WERI-Rb-1 (cell line): ENCODE measurements at regions not wholly inside any gene's neighbourhood (a gene's known extent, or its start where the extent isn't known, plus 50 kb on each side); places are given as distances from the start of the nearest gene placed in this dataset.

ENCODE experiments used
- DNase-seq: peaks from one replicate; pipeline ENCODE4 v3.0.0-alpha.2; 2020
- H3K27ac ChIP-seq: fragments of 250-450 bp; sonication (Bioruptor Pico); 2 replicates; pipeline ENCODE4 v1.5.1; 2020; ENCODE audit warnings: mild to moderate bottlenecking, moderate library complexity
- H3K27me3 ChIP-seq: fragments of 250-450 bp; sonication (Bioruptor Pico); 2 replicates; pipeline ENCODE4 v1.5.1; 2021; ENCODE audit warnings: mild to moderate bottlenecking, low read depth, moderate library complexity; ENCODE audit not compliant: insufficient read depth, severe bottlenecking
- H3K36me3 ChIP-seq: fragments of 250-450 bp; sonication (Bioruptor Pico); 2 replicates; pipeline ENCODE4 v1.5.1; 2020; ENCODE audit warnings: mild to moderate bottlenecking, moderate library complexity
- H3K4me3 ChIP-seq: 2 replicates; pipeline ENCODE4 v1.5.1; 2011; ENCODE audit warnings: low read depth, mild to moderate bottlenecking, control low read depth, low read length
- H3K9me3 ChIP-seq: fragments of 250-450 bp; sonication (Bioruptor Pico); 2 replicates; pipeline ENCODE4 v1.5.1; 2021; ENCODE audit warnings: mild to moderate bottlenecking, moderate library complexity; ENCODE audit not compliant: severe bottlenecking
- CTCF ChIP-seq: IDR thresholded peaks from 2 replicates; pipeline ENCODE4 v1.5.1; 2011; ENCODE audit warnings: low read depth, mild to moderate bottlenecking, control low read depth, inconsistent platforms, low read length

GRCh38 chr17:70370816-70371215 is 201.5 kb downstream of the KCNJ2 start:
- H3K36me3 ChIP-seq: no peaks in the 10 kb centered on the region
- H3K4me3 ChIP-seq: no peak overlapping the region
- no peak overlapping the region for H3K27ac ChIP-seq
- no peaks in the 10 kb centered on the region for H3K9me3 ChIP-seq
- TF ChIP-seq CTCF: no peak
- H3K27me3 ChIP-seq: no peaks in the 10 kb centered on the region
- no peak for DNase-seq

- no peak overlapping the region for H3K27ac ChIP-seq
- no peaks in the 10 kb centered on the region for H3K27me3 ChIP-seq
These were observed 204.0 kb downstream of the KCNJ2 start for GRCh38 chr17:70373369-70373768.

GRCh38 chr17:70374496-70374895 is 205.2 kb downstream of the KCNJ2 start:
- no peak overlapping the region for H3K27ac ChIP-seq
- no peaks in the 10 kb centered on the region for H3K9me3 ChIP-seq
- no peaks in the 10 kb centered on the region for H3K36me3 ChIP-seq
- no peak for TF ChIP-seq CTCF
- no peak for DNase-seq
- no peak overlapping the region for H3K4me3 ChIP-seq
- H3K27me3 ChIP-seq: no peaks in the 10 kb centered on the region

More at GRCh38 chr17:70373369-70373768, 204.0 kb downstream of the KCNJ2 start:
- H3K4me3 ChIP-seq: no peak overlapping the region
- no peaks in the 10 kb centered on the region for H3K9me3 ChIP-seq
- TF ChIP-seq CTCF: no peak
- H3K36me3 ChIP-seq: no peaks in the 10 kb centered on the region
- DNase-seq: no peak

- TF ChIP-seq CTCF: 0 out of 2 replicates have a peak, but pooled peaks have one; percentile 9
These were observed 206.1 kb downstream of the KCNJ2 start for GRCh38 chr17:70375406-70375805.

GRCh38 chr17:70375813-70376770 is 206.8 kb downstream of the KCNJ2 start:
- no peak overlapping the region for H3K4me3 ChIP-seq
- TF ChIP-seq CTCF: no peak

More at GRCh38 chr17:70375406-70375805, 206.1 kb downstream of the KCNJ2 start:
- Histone ChIP-seq H3K36me3 (no peaks in the 10 kb centered on the region), H3K9me3 (no peaks in the 10 kb centered on the region), H3K27ac (no peak overlapping the region), H3K27me3 (no peaks in the 10 kb centered on the region), H3K4me3 (no peak overlapping the region)
- DNase-seq: no peak

More at GRCh38 chr17:70375813-70376770, 206.8 kb downstream of the KCNJ2 start:
- DNase-seq: no peak
- Histone ChIP-seq H3K27me3 (no peaks in the 10 kb centered on the region), H3K9me3 (no peaks in the 10 kb centered on the region), H3K36me3 (no peaks in the 10 kb centered on the region), H3K27ac (no peak overlapping the region)
